GM19397 (cell line): ENCODE measurements at regions not wholly inside any gene's neighbourhood (a gene's known extent, or its start where the extent isn't known, plus 50 kb on each side); places are given as distances from the start of the nearest gene placed in this dataset.
"Not testable (repeated sequence)": the region's sequence is repeated elsewhere in the genome, so short reads cannot be mapped to it uniquely, and the experiment has no call there.

Experiments
- ATAC-seq: cut with Tn5 transposase; IDR thresholded peaks from one replicate; pipeline ENCODE4 v1.9.1; 2021; ENCODE audit warnings: mild to moderate bottlenecking, moderate library complexity; ENCODE audit not compliant: unreplicated experiment

GRCh38 chr1:37158113-37158749, 123.9 kb upstream of the GRIK3 start:
- ATAC-seq, result no peak

- ATAC-seq, result no peak
Observed at GRCh38 chr1:37159102-37159501, 124.8 kb upstream of the GRIK3 start.

- no peak for ATAC-seq
Observed at GRCh38 chr1:37161171-37161570, 126.9 kb upstream of the GRIK3 start.

GRCh38 chr1:37162059-37162458, 127.7 kb upstream of the GRIK3 start:
- no peak for ATAC-seq

GRCh38 chr1:37166005-37166404, 131.7 kb upstream of the GRIK3 start:
- no peak for ATAC-seq

GRCh38 chr1:37167479-37167878, 133.2 kb upstream of the GRIK3 start:
- no peak for ATAC-seq

GRCh38 chr1:37169241-37169640, 134.9 kb upstream of the GRIK3 start:
- no peak for ATAC-seq

GRCh38 chr1:37169743-37170275, 135.5 kb upstream of the GRIK3 start:
- no peak for ATAC-seq

GRCh38 chr1:37171691-37172090, 137.4 kb upstream of the GRIK3 start:
- no peak for ATAC-seq

GRCh38 chr1:37174341-37174740, 140.0 kb upstream of the GRIK3 start:
- no peak for ATAC-seq

- ATAC-seq, result no peak
Observed at GRCh38 chr1:37174876-37175275, 140.6 kb upstream of the GRIK3 start.

GRCh38 chr1:37175666-37176215, 141.4 kb upstream of the GRIK3 start:
- no peak for ATAC-seq

GRCh38 chr1:37176269-37176668, 142.0 kb upstream of the GRIK3 start:
- no peak for ATAC-seq

- ATAC-seq, result no peak
Observed at GRCh38 chr1:37177230-37177864, 143.0 kb upstream of the GRIK3 start.

GRCh38 chr1:37181425-37181824, 147.1 kb upstream of the GRIK3 start:
- ATAC-seq, result no peak

- ATAC-seq, result no peak
Observed at GRCh38 chr1:37184789-37185188, 150.5 kb upstream of the GRIK3 start.

GRCh38 chr1:37186246-37186756, 152.0 kb upstream of the GRIK3 start:
- no peak for ATAC-seq

GRCh38 chr1:37189111-37189510, 154.8 kb upstream of the GRIK3 start:
- ATAC-seq, result no peak

GRCh38 chr1:37197411-37197810, 163.1 kb upstream of the GRIK3 start:
- ATAC-seq, result no peak

- ATAC-seq, result not testable (repeated sequence)
Observed at GRCh38 chr1:37214305-37214704, 180.0 kb upstream of the GRIK3 start.

GRCh38 chr1:37233606-37234005, 199.3 kb upstream of the GRIK3 start:
- ATAC-seq, result no peak

GRCh38 chr1:37234941-37235418, 200.7 kb upstream of the GRIK3 start:
- no peak for ATAC-seq
